ENCODE measurements at regions not wholly inside any gene's neighbourhood (a gene's known extent, or its start where the extent isn't known, plus 50 kb on each side); places are given as distances from the start of the nearest gene placed in this dataset.

GRCh38 chr13:34340534-34340933 lies 522.6 kb downstream of the RFC3 start:
- DNase-seq, result no peak

- no peak for DNase-seq
Observed at GRCh38 chr13:34343413-34343940, 525.5 kb downstream of the RFC3 start.

- no peak for DNase-seq
Observed at GRCh38 chr13:34344816-34345215, 526.9 kb downstream of the RFC3 start.

GRCh38 chr13:34345258-34345965 lies 527.5 kb downstream of the RFC3 start:
- no peak for DNase-seq

GRCh38 chr13:34346626-34347025 lies 528.7 kb downstream of the RFC3 start:
- DNase-seq, result no peak

GRCh38 chr13:34347784-34348573 lies 530.0 kb downstream of the RFC3 start:
- no peak for DNase-seq

GRCh38 chr13:34349091-34349722 lies 531.3 kb downstream of the RFC3 start:
- no peak for DNase-seq

GRCh38 chr13:34350671-34351070 lies 532.7 kb downstream of the RFC3 start:
- no peak for DNase-seq

- no peak for DNase-seq
Observed at GRCh38 chr13:34351134-34351533, 533.2 kb downstream of the RFC3 start.

- no peak for DNase-seq
Observed at GRCh38 chr13:34352958-34353357, 535.0 kb downstream of the RFC3 start.

GRCh38 chr13:34356686-34357434 lies 538.9 kb downstream of the RFC3 start:
- no peak for DNase-seq

GRCh38 chr13:34357435-34358232 lies 539.7 kb downstream of the RFC3 start:
- no peak for DNase-seq

GRCh38 chr13:34358811-34359513 lies 541.0 kb downstream of the RFC3 start:
- no peak for DNase-seq

- DNase-seq, result no peak
Observed at GRCh38 chr13:34360702-34361101, 542.8 kb downstream of the RFC3 start.

- DNase-seq, result no peak
Observed at GRCh38 chr13:34361560-34361959, 543.6 kb downstream of the RFC3 start.

- DNase-seq, result no peak
Observed at GRCh38 chr13:34363266-34363665, 545.3 kb downstream of the RFC3 start.

GRCh38 chr13:34364633-34365032 lies 546.7 kb downstream of the RFC3 start:
- no peak for DNase-seq

- no peak for DNase-seq
Observed at GRCh38 chr13:34369931-34370330, 552.0 kb downstream of the RFC3 start.

GRCh38 chr13:34371108-34371507 lies 553.2 kb downstream of the RFC3 start:
- no peak for DNase-seq

- DNase-seq, result no peak
Observed at GRCh38 chr13:34371645-34372395, 553.9 kb downstream of the RFC3 start.

GRCh38 chr13:34372581-34372980 lies 554.6 kb downstream of the RFC3 start:
- no peak for DNase-seq
